Right kidney (tissue), 1 donor: ENCODE measurements at regions not wholly inside any gene's neighbourhood (a gene's known extent, or its start where the extent isn't known, plus 50 kb on each side); places are given as distances from the start of the nearest gene placed in this dataset.
"Not testable (repeated sequence)": the region's sequence is repeated elsewhere in the genome, so short reads cannot be mapped to it uniquely, and the experiment has no call there.

Experiments used
- DNase-seq: peaks from one replicate; pipeline ENCODE4 v3.0.0-alpha.2; 2016

- no peak for DNase-seq
Measured at GRCh38 chr11:87460842-87461637, 423.3 kb downstream of the TMEM135 start.

GRCh38 chr11:87460279-87460678, 422.5 kb downstream of the TMEM135 start:
- no peak for DNase-seq

DNA sequence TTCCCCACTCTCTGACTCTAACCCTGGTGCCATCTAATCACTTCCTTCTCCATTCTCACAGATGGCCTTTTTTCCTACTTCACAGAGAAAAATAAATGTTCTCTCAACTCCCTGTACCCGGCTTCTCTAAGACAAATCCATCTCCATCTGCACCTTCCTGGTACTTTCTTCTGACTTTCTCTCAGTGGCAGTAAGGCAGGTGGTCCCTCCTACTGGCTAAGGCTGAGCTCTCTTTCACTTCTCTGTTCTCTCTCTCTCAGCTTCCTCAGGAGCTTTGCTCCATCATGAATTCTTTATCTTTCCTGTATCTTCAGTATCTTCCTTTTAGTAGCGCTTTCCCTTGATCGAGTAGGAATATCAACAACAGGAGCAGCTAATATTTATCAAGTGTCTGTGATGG, 421.6 kb downstream of the TMEM135 start:
- DNase-seq = no peak

- no peak for DNase-seq
Measured at GRCh38 chr11:87456499-87456898, 418.8 kb downstream of the TMEM135 start.

GRCh38 chr11:87455180-87455579, 417.4 kb downstream of the TMEM135 start:
- DNase-seq = no peak

DNA sequence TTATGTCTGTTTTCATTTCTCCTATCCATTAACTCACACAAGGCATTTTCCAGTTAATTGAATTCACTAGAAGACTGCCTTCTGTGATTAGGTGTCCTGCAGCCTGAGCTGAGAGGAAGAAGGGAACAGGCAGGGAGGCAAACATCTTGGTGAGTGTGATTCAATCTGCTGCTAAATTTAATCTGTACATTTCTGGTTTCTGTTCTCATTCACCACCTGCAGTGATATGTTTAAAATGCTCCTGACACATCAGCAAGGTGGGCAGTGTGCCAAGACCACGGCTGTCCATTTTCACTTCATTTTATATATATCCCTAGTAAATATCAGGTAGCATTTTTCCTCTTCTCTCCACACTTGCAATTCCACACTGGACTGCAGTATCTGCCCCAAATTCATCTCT, 416.5 kb downstream of the TMEM135 start:
- DNase-seq = no peak

DNA sequence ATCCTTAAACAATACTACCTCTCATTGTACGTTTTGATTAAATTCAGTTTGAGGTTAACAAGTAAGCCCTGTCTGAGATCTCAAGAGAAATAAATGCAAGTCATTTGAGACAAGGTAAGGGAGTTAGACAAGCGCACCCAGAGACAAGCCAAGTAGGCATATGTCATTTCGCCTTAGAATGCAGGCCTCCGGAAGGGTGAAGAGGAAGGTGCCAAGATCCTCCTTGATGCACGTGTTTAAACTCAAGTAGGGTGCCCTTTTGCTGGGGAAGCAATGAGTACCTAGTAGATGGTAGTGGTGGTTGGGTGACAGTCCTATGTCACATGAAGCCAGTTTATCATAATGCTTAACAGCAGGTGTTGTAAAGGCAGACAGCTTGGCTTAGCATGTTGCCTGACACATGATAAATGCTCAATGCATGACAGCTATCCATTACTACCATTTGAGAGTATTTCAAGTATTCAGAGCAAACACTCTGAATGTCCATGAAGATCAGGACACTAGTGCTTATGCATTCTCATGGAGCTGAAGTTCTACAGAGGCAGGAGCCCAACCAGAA, 415.9 kb downstream of the TMEM135 start:
- DNase-seq = no peak

DNA sequence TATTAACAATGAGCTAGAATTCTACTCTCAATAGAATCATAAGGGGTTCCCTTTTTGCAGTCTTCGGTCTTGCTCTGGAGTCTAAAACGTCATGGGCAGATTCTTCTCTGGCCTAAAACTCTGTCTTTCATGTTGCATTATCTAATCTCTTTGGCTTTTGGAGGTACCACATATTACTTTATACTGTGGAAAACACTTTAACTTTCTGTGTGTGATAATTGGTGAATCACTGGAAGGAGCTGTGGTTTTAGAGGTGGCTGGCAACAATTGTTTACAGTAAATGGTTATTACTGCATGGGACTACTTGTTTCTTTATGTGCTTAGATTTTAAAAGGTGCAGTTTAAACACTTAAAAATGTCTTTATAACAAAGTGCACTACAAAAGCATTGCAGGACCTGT, 414.3 kb downstream of the TMEM135 start:
- DNase-seq = not testable (repeated sequence)

DNA sequence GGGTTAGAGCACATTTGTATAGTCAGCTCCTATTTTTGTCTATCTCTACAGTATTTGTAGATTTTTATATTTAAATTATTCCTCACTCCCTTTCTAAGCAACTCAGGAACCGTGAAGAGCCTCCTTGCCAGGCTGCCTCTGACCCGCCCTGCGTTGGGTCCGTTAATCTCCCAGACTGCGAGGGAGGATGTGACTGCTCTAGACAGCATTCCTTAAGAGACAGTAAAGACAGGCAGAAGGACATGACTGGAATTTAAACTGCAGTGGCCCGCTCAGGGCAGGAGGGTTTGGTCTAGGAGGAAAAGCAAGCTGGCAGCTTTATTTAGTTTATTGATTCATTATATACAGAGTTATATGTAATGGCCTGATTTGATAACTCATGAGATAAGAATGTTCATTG, 413.7 kb downstream of the TMEM135 start:
- peak; percentile 18 for DNase-seq

GRCh38 chr11:87447606-87448005, 409.9 kb downstream of the TMEM135 start:
- no peak for DNase-seq

DNA sequence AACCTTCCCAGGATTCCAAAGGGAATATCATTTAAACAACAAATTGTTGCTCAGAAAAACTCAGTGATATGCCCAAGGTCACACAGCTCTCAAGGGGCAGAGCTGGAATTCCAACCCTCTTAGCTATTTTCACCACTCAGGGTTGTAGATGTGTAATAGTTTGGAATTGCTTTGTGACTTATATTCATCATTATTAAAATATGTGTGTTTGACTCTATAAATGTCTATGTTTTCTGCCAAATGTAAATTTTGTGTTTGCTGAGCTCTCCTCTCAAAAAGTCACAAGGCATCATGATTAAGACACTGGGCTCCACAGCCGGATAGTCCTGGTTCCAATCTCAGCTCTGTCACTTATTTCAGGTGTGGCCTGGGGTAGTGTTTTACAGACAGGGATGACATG, 407.3 kb downstream of the TMEM135 start:
- no peak for DNase-seq

DNA sequence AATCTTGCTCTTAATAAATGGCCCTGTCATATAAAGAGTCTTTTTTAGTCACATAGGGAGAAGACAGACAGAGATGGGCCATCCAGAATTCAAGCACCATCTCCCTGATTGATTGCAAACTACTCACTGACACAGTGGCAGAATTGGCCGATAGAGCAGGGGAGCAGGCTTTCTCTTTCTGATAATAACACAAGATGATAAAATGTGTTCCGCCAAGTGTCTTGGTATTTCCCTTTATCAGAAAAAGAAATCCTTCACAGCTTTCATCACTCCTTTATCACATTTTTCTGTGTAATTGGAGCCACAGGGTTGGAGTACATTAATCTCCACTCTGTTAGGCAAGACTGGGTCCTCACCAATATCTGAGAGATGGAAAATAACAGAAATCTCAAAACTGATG, 406.0 kb downstream of the TMEM135 start:
- DNase-seq = no peak

- no peak for DNase-seq
Measured at GRCh38 chr11:87440076-87440770, 402.5 kb downstream of the TMEM135 start.

DNA sequence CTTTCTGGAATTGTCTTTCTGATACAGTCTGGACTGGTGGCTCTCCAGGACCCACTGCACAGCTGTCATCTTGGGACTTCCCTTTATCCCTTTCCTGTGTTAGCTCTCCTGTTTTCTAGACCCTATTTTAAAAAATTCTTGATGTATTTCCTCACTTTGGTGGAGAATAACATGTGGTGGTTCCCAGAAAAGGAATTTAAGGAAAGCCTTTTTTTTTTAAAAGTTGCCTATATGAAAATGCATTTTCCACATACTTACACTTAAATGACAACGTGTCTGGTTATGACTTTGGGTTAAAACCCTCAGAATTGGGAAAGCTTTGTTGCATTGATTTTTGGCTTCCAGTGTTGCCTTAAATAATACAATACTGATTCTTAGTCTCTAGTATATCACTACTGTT, 400.7 kb downstream of the TMEM135 start:
- DNase-seq = no peak

- no peak for DNase-seq
Measured at GRCh38 chr11:87437844-87438223, 400.1 kb downstream of the TMEM135 start.

DNA sequence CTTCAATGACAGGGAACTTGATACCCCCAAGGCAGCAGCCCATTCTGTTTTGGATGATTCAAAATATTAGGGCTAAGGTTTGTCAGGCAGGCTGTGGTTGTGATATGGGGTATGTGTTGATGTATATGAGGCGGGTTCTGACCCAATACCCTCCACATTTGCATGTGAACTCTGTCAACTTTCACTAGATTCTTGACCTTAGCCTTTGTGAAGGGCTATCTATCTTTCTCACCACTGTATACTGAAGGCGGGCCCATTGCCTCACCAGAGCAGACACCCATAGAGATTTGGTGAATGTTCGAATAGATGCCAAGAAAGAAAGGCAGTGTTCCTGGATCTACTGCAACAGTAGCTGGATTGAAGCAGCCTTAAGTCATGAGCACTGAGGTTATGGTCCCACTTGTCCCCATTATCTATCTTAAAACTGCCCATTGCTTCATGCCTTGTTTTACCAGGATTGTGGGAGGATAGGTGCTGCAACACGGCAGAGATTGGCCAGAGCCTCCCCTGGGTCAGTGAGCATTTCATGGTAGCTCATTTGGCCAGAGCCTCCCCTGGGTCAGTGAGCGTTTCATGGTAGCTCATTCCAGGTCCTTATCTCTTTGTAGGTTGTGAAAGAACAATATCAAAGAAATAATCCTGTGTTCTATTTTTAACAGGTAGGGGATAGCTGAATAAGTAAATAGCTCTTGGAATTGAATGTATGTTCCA, 399.6 kb downstream of the TMEM135 start:
- no peak for DNase-seq

- DNase-seq = no peak
Measured at GRCh38 chr11:87432022-87432421, 394.3 kb downstream of the TMEM135 start.

DNA sequence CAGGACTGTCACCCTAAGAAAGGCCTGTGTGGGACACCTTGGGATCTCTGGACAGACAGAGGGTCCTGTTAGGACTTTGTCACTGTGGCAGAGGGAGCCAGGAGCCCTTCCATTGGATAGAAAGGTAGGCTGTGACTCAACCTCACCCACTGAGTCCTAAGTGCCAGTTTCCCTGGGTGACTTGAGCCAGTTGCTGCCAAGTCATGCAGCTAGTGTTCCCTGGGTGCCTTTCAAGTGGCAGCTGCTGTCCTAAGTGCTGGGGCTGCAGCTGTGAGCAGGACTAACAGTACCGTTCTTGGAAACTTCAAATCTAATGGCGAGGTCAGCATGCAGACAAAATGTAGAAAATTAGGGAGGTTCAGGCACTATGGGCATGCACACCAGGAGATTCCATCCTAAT, 393.7 kb downstream of the TMEM135 start:
- no peak for DNase-seq

DNA sequence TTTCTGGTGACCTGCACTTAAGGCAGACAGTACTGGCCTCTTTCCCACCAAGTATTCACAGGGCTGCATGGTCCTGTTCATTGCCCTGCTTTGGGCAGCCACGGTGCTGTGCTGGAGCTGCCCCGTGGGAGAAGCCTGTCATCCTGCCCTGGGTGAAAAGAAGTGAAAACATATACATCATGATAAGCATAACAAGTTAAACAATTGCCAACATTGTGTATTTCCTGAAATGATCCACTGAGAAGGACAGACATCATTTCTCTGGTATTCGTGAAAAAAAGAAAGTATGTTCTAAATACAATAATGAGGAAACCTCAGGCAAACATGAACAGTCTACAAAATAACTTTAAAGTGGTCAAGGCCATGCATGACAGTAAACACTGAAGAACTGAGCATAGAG, 393.1 kb downstream of the TMEM135 start:
- no peak for DNase-seq

DNA sequence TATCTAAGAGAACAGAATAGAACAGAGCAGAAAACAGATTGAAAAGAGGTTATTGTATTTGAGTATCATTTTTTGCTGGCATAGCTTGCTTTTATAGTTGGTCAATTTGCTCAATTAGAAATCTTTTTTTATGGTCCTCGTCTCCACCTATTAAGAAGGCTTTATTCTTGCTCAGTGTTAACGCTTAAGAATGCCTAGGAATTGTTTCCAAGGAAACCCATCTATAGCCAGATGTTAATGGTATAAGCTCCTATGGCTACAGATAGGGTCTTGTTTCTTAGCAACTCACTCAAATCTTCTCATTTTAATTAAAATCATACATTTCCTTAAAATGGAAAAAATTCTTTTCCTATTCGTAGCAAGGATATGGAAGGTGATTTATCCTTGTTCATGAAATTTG, 392.3 kb downstream of the TMEM135 start:
- DNase-seq = no peak

GRCh38 chr11:87428266-87428665, 390.5 kb downstream of the TMEM135 start:
- no peak for DNase-seq

GRCh38 chr11:87425943-87426342, 388.2 kb downstream of the TMEM135 start:
- no peak for DNase-seq

- DNase-seq = no peak
Measured at GRCh38 chr11:87425391-87425790, 387.7 kb downstream of the TMEM135 start.
